GM19452 (cell line): ENCODE measurements at regions not wholly inside any gene's neighbourhood (a gene's known extent, or its start where the extent isn't known, plus 50 kb on each side); places are given as distances from the start of the nearest gene placed in this dataset.

ENCODE experiments used
- ATAC-seq: cut with Tn5 transposase; IDR thresholded peaks from one replicate; pipeline ENCODE4 v1.9.1; 2021; ENCODE audit not compliant: unreplicated experiment

DNA sequence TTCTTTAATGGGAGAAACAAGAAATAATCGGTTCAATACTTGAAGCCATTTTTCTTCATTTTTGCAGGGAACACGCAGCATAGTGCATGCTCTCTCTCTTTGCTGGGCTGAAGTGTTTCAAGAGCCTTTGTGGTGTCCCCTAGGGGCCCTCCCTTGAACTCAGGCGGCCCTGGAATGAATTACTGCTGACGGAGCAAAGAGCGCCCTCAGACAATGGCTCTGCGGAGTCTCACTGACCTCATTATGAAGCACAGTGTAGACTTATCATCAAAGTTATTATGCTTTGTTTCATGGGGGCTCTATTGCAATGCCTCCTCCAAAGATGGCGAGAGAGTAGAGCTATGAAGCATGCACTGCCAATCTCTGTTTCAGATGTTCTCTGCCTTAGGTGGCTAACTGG is 64.8 kb upstream of the ADCY2 start:
- no peak for ATAC-seq
